DOHH2 (cell line): ENCODE measurements at regions not wholly inside any gene's neighbourhood (a gene's known extent, or its start where the extent isn't known, plus 50 kb on each side); places are given as distances from the start of the nearest gene placed in this dataset.
"Not testable (repeated sequence)": the region's sequence is repeated elsewhere in the genome, so short reads cannot be mapped to it uniquely, and the experiment has no call there.

Experiments used
- H3F3A ChIP-seq: fragments of 200-600 bp; sonication (generic), shearing (Covaris generic); 2 replicates; pipeline ENCODE4 v1.6.0; 2016; ENCODE audit warnings: antibody characterized with exemption, mild to moderate bottlenecking; ENCODE audit not compliant: control insufficient read depth, insufficient read depth
- H3K27ac ChIP-seq: fragments of 200-600 bp; sonication (generic); 2 replicates; pipeline ENCODE4 v1.5.1; 2014; ENCODE audit warnings: low read depth, mild to moderate bottlenecking, low read length, moderate library complexity
- H3K27me3 ChIP-seq: fragments of 200-600 bp; sonication (generic); 2 replicates; pipeline ENCODE4 v1.6.1; 2014; ENCODE audit warnings: mild to moderate bottlenecking, low read length, mixed read lengths; ENCODE audit not compliant: control insufficient read depth
- H3K36me3 ChIP-seq: fragments of 200-600 bp; sonication (generic); 2 replicates; pipeline ENCODE4 v1.6.1; 2014; ENCODE audit warnings: mild to moderate bottlenecking, low read length, moderate library complexity, mixed read lengths; ENCODE audit not compliant: control insufficient read depth
- H3K4me1 ChIP-seq: fragments of 200-600 bp; sonication (generic); 2 replicates; pipeline ENCODE4 v1.6.1; 2014; ENCODE audit warnings: mild to moderate bottlenecking, low read length, mixed read lengths; ENCODE audit not compliant: control insufficient read depth
- H3K4me2 ChIP-seq: fragments of 200-600 bp; sonication (generic); 2 replicates; pipeline ENCODE4 v1.6.0; 2014; ENCODE audit warnings: mild to moderate bottlenecking, low read length, moderate library complexity
- H3K4me3 ChIP-seq: fragments of 200-600 bp; sonication (generic); 2 replicates; pipeline ENCODE4 v1.5.1; 2014; ENCODE audit warnings: mild to moderate bottlenecking, low read length, mixed read lengths
- H3K79me2 ChIP-seq: fragments of 200-600 bp; sonication (generic); 2 replicates; pipeline ENCODE4 v1.6.1; 2014; ENCODE audit warnings: mild to moderate bottlenecking, low read length, mixed read lengths; ENCODE audit not compliant: control insufficient read depth
- H3K9me2 ChIP-seq: fragments of 200-600 bp; sonication (generic); replicated peaks from 2 replicates; pipeline ENCODE4 v1.6.1; 2014; ENCODE audit warnings: mild to moderate bottlenecking, low read length, mixed read lengths; ENCODE audit not compliant: control insufficient read depth
- H3K9me3 ChIP-seq: fragments of 200-600 bp; sonication (generic); 2 replicates; pipeline ENCODE4 v1.6.1; 2014; ENCODE audit warnings: antibody characterized with exemption, low read length, mixed read lengths; ENCODE audit not compliant: control insufficient read depth, insufficient read depth
- H4K20me1 ChIP-seq: fragments of 200-600 bp; sonication (generic); 2 replicates; pipeline ENCODE4 v1.6.0; 2014; ENCODE audit warnings: low read depth, mild to moderate bottlenecking, antibody characterized with exemption, low read length, moderate library complexity; ENCODE audit not compliant: control insufficient read depth, insufficient read depth
- CTCF ChIP-seq: fragments of 200-600 bp; sonication (generic); IDR thresholded peaks from one replicate; pipeline ENCODE4 v1.5.1; 2014; ENCODE audit warnings: antibody characterized with exemption, mild to moderate bottlenecking, low read depth, low read length; ENCODE audit not compliant: poor library complexity, severe bottlenecking
- EZH2phosphoT487 ChIP-seq: fragments of 200-600 bp; sonication (generic); IDR thresholded peaks from 2 replicates; pipeline ENCODE4 v1.6.1; 2017; ENCODE audit warnings: borderline replicate concordance, mild to moderate bottlenecking, antibody characterized with exemption, low read length, moderate library complexity, mixed read lengths

- H3K79me2 ChIP-seq, result no peaks in the 10 kb centered on the region
- TF ChIP-seq CTCF, result no peak
- no peak for TF ChIP-seq EZH2phosphoT487
- H3K9me3 ChIP-seq, result peaks cover 14% of the 10 kb centered on the region; the same call in 1 of the 2 replicates
- H3K27ac ChIP-seq, result no peak overlapping the region
- H3K4me3 ChIP-seq, result no peak overlapping the region
- no peaks in the 10 kb centered on the region for H3F3A ChIP-seq
- H3K4me1 ChIP-seq, result no peaks in the 10 kb centered on the region
- H4K20me1 ChIP-seq, result no peaks in the 10 kb centered on the region
- H3K36me3 ChIP-seq, result no peaks in the 10 kb centered on the region
- H3K9me2 ChIP-seq, result no peaks in the 10 kb centered on the region
- no peak overlapping the region for H3K4me2 ChIP-seq
- no peaks in the 10 kb centered on the region for H3K27me3 ChIP-seq
Observed at GRCh38 chr15:25568751-25569150, 129.9 kb upstream of the UBE3A start.

GRCh38 chr15:25566545-25566944 is 127.7 kb upstream of the UBE3A start:
- not testable (repeated sequence) for H4K20me1 ChIP-seq, H3F3A ChIP-seq, H3K4me1 ChIP-seq, H3K36me3 ChIP-seq, H3K9me2 ChIP-seq, H3K4me3 ChIP-seq, H3K4me2 ChIP-seq, H3K27ac ChIP-seq, H3K79me2 ChIP-seq, H3K27me3 ChIP-seq
- H3K9me3 ChIP-seq, result peaks cover 14% of the 10 kb centered on the region; the same call in 1 of the 2 replicates

GRCh38 chr15:25565470-25566264 is 126.8 kb upstream of the UBE3A start:
- peaks cover 13% of the 10 kb centered on the region; the same call in 1 of the 2 replicates for H3K9me3 ChIP-seq
- no peak overlapping the region for H3K27ac ChIP-seq
- H3K4me1 ChIP-seq, result no peaks in the 10 kb centered on the region
- no peaks in the 10 kb centered on the region for H4K20me1 ChIP-seq
- H3K27me3 ChIP-seq, result no peaks in the 10 kb centered on the region
- TF ChIP-seq EZH2phosphoT487 (no peak), CTCF (no peak)
- no peaks in the 10 kb centered on the region for H3K9me2 ChIP-seq
- H3K4me3 ChIP-seq, result no peak overlapping the region
- H3K79me2 ChIP-seq, result no peaks in the 10 kb centered on the region
- H3F3A ChIP-seq, result no peaks in the 10 kb centered on the region
- no peaks in the 10 kb centered on the region for H3K36me3 ChIP-seq
- H3K4me2 ChIP-seq, result no peak overlapping the region

GRCh38 chr15:25563596-25563995 is 124.8 kb upstream of the UBE3A start:
- H4K20me1 ChIP-seq, result no peaks in the 10 kb centered on the region
- H3K36me3 ChIP-seq, result no peaks in the 10 kb centered on the region
- TF ChIP-seq EZH2phosphoT487, result no peak
- no peak for TF ChIP-seq CTCF

More at GRCh38 chr15:25563596-25563995, 124.8 kb upstream of the UBE3A start:
- H3K9me2 ChIP-seq, result no peaks in the 10 kb centered on the region
- no peaks in the 10 kb centered on the region for H3K79me2 ChIP-seq
- no peak overlapping the region for H3K4me2 ChIP-seq
- no peak overlapping the region for H3K27ac ChIP-seq
- no peaks in the 10 kb centered on the region for H3F3A ChIP-seq
- no peak overlapping the region for H3K4me3 ChIP-seq
- peaks cover 16% of the 10 kb centered on the region; the same call in 1 of the 2 replicates for H3K9me3 ChIP-seq
- H3K27me3 ChIP-seq, result no peaks in the 10 kb centered on the region
- no peaks in the 10 kb centered on the region for H3K4me1 ChIP-seq
